ENCODE measurements at regions not wholly inside any gene's neighbourhood (a gene's known extent, or its start where the extent isn't known, plus 50 kb on each side); places are given as distances from the start of the nearest gene placed in this dataset.

DNA sequence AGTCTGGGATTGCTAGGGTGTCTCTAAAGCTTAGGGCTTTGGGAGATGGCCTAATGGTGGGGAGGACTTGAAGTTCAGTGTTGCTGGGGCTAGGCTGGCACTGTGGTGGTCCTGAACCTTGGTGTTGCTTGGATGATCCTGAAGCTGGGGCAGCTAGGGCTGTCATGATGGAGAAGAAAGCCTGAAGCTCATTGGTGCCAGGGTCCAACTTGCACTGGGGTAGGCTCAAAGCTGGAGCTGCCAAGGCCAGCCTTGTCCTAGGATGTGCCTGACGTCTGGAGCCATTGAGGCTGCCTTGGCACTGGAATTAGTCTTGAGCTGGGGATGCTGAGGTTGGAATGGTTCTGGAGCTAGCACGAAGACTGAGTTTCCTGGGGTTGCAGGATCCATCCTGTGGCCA lies 61.0 kb upstream of the NLRP2B start (continued):
- no peak for TF ChIP-seq ZNF180 (CRISPR knock-in tag; IDR thresholded peaks at IDR 0.05; ENCODE audit: borderline replicate concordance, low read depth)
- TF ChIP-seq, protein P1, sequence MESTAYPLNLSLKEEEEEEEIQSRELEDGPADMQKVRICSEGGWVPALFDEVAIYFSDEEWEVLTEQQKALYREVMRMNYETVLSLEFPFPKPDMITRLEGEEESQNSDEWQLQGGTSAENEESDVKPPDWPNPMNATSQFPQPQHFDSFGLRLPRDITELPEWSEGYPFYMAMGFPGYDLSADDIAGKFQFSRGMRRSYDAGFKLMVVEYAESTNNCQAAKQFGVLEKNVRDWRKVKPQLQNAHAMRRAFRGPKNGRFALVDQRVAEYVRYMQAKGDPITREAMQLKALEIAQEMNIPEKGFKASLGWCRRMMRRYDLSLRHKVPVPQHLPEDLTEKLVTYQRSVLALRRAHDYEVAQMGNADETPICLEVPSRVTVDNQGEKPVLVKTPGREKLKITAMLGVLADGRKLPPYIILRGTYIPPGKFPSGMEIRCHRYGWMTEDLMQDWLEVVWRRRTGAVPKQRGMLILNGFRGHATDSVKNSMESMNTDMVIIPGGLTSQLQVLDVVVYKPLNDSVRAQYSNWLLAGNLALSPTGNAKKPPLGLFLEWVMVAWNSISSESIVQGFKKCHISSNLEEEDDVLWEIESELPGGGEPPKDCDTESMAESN (CRISPR knock-in tag; conservative IDR thresholded peaks at IDR 0.05), result no peak
- TF ChIP-seq, protein P2, sequence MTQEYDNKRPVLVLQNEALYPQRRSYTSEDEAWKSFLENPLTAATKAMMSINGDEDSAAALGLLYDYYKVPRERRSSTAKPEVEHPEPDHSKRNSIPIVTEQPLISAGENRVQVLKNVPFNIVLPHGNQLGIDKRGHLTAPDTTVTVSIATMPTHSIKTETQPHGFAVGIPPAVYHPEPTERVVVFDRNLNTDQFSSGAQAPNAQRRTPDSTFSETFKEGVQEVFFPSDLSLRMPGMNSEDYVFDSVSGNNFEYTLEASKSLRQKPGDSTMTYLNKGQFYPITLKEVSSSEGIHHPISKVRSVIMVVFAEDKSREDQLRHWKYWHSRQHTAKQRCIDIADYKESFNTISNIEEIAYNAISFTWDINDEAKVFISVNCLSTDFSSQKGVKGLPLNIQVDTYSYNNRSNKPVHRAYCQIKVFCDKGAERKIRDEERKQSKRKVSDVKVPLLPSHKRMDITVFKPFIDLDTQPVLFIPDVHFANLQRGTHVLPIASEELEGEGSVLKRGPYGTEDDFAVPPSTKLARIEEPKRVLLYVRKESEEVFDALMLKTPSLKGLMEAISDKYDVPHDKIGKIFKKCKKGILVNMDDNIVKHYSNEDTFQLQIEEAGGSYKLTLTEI (CRISPR knock-in tag; conservative IDR thresholded peaks at IDR 0.05), result no peak
- TF ChIP-seq, protein P3, sequence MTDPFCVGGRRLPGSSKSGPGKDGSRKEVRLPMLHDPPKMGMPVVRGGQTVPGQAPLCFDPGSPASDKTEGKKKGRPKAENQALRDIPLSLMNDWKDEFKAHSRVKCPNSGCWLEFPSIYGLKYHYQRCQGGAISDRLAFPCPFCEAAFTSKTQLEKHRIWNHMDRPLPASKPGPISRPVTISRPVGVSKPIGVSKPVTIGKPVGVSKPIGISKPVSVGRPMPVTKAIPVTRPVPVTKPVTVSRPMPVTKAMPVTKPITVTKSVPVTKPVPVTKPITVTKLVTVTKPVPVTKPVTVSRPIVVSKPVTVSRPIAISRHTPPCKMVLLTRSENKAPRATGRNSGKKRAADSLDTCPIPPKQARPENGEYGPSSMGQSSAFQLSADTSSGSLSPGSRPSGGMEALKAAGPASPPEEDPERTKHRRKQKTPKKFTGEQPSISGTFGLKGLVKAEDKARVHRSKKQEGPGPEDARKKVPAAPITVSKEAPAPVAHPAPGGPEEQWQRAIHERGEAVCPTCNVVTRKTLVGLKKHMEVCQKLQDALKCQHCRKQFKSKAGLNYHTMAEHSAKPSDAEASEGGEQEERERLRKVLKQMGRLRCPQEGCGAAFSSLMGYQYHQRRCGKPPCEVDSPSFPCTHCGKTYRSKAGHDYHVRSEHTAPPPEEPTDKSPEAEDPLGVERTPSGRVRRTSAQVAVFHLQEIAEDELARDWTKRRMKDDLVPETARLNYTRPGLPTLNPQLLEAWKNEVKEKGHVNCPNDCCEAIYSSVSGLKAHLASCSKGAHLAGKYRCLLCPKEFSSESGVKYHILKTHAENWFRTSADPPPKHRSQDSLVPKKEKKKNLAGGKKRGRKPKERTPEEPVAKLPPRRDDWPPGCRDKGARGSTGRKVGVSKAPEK (CRISPR knock-in tag; IDR thresholded peaks at IDR 0.05; ENCODE audit: borderline replicate concordance), result no peak
- TF ChIP-seq, protein P4, sequence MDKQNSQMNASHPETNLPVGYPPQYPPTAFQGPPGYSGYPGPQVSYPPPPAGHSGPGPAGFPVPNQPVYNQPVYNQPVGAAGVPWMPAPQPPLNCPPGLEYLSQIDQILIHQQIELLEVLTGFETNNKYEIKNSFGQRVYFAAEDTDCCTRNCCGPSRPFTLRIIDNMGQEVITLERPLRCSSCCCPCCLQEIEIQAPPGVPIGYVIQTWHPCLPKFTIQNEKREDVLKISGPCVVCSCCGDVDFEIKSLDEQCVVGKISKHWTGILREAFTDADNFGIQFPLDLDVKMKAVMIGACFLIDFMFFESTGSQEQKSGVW (CRISPR knock-in tag; IDR thresholded peaks at IDR 0.05; ENCODE audit: borderline replicate concordance), result no peak
- TF ChIP-seq, protein P5, sequence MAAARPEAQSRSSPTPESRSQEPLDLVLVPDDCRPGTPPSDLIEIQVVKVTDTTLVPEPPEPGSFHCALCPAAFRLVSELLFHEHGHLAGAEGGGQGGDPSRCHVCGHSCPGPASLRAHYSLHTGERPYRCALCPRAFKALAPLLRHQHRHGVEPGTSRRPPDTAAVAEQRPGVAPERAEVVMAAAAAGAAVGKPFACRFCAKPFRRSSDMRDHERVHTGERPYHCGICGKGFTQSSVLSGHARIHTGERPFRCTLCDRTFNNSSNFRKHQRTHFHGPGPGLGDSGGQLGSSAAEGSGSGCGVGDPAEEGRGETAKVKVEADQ (CRISPR knock-in tag; IDR thresholded peaks at IDR 0.05; ENCODE audit: borderline replicate concordance), result no peak
